Chondrocyte (in vitro differentiated cells): ENCODE measurements at regions not wholly inside any gene's neighbourhood (a gene's known extent, or its start where the extent isn't known, plus 50 kb on each side); places are given as distances from the start of the nearest gene placed in this dataset.

Experiments
- DNase-seq: peaks from one replicate; pipeline ENCODE4 v3.0.0; 2021; ENCODE audit warnings: mixed read lengths, low spot score
- H3K27ac Mint-ChIP-seq: one replicate; pipeline ENCODE4 v1.8.0; 2021; ENCODE audit warnings: mild to moderate bottlenecking, moderate library complexity, mixed read lengths; ENCODE audit not compliant: unreplicated experiment
- H3K27me3 Mint-ChIP-seq: 2 replicates; pipeline ENCODE4 v1.8.0; 2021; ENCODE audit warnings: low read depth, mixed read lengths
- H3K36me3 Mint-ChIP-seq: 2 replicates; pipeline ENCODE4 v1.8.0; 2021; ENCODE audit warnings: low read depth, mixed read lengths
- H3K4me1 Mint-ChIP-seq: 2 replicates; pipeline ENCODE4 v1.8.0; 2021; ENCODE audit warnings: low read depth, mild to moderate bottlenecking, mixed read lengths
- H3K4me3 Mint-ChIP-seq: one replicate; pipeline ENCODE4 v1.8.0; 2021; ENCODE audit warnings: mild to moderate bottlenecking, moderate library complexity, mixed read lengths; ENCODE audit not compliant: unreplicated experiment
- H3K9me3 Mint-ChIP-seq: 2 replicates; pipeline ENCODE4 v1.8.0; 2021; ENCODE audit warnings: low read depth, mixed read lengths
- TF ChIP-seq, protein P1 (sequence below): fragments of 200-600 bp; sonication (generic); IDR thresholded peaks from 2 replicates; pipeline ENCODE4 v1.5.0; 2021; ENCODE audit warnings: antibody characterized with exemption, mild to moderate bottlenecking, moderate library complexity

DNA sequence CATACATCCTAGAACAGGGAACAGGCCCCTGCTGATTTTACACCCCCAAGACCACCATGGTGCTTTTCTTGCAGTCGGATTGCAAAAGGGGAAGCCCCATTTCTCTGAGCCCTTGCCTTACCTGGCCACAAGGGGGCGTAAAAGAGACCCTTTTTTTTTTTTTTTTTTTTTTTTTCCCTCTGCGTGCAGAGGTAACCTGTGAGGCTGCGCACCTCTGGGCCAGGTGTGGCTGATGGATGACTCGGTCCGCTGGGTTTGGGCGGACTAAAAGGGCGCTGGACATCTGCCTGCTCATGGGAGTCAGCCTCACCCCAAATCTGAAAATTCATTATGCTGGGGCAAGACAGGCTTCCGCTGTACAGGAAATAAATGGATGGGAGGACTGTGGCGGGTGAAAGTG is 281.0 kb downstream of the CBLN1 start:
- peaks cover 2% of the 10 kb centered on the region for H3K27me3 Mint-ChIP-seq

DNA sequence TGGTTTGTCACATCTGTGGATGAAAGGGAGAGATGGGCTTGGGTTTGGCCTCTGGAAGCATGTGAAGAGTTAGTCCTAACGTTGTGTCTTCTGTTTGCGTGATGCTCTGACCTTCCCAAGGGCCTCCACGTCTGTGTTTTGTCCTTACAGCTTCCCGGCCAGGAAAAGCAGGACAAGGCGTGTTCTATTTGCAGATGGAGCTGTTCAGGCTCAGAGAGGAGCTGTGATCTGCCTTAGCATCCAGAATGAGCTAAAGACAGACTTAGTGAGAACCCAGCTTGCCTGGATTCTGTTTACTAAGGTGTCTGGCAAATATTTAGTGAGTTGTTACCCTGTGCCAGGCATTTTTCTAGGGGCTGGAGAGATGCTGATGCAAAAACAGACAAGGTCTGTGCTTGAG is 282.1 kb downstream of the CBLN1 start:
- no peak overlapping the region for H3K4me3 Mint-ChIP-seq
- H3K4me1 Mint-ChIP-seq: no peaks in the 10 kb centered on the region
- H3K27me3 Mint-ChIP-seq: peaks cover 2% of the 10 kb centered on the region
- no peak overlapping the region for H3K27ac Mint-ChIP-seq
- TF ChIP-seq, protein P1, sequence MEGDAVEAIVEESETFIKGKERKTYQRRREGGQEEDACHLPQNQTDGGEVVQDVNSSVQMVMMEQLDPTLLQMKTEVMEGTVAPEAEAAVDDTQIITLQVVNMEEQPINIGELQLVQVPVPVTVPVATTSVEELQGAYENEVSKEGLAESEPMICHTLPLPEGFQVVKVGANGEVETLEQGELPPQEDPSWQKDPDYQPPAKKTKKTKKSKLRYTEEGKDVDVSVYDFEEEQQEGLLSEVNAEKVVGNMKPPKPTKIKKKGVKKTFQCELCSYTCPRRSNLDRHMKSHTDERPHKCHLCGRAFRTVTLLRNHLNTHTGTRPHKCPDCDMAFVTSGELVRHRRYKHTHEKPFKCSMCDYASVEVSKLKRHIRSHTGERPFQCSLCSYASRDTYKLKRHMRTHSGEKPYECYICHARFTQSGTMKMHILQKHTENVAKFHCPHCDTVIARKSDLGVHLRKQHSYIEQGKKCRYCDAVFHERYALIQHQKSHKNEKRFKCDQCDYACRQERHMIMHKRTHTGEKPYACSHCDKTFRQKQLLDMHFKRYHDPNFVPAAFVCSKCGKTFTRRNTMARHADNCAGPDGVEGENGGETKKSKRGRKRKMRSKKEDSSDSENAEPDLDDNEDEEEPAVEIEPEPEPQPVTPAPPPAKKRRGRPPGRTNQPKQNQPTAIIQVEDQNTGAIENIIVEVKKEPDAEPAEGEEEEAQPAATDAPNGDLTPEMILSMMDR: no peak
- no peaks in the 10 kb centered on the region for H3K36me3 Mint-ChIP-seq
- H3K9me3 Mint-ChIP-seq: no peaks in the 10 kb centered on the region
- no peak for DNase-seq

More for the DNA sequence above, 281.0 kb downstream of the CBLN1 start:
- Mint-ChIP-seq H3K4me3 (no peak overlapping the region), H3K36me3 (no peaks in the 10 kb centered on the region), H3K9me3 (peaks cover 7% of the 10 kb centered on the region), H3K4me1 (no peaks in the 10 kb centered on the region), H3K27ac (no peak overlapping the region)
- TF ChIP-seq, protein P1: peak; percentile 47
- DNase-seq: no peak

DNA sequence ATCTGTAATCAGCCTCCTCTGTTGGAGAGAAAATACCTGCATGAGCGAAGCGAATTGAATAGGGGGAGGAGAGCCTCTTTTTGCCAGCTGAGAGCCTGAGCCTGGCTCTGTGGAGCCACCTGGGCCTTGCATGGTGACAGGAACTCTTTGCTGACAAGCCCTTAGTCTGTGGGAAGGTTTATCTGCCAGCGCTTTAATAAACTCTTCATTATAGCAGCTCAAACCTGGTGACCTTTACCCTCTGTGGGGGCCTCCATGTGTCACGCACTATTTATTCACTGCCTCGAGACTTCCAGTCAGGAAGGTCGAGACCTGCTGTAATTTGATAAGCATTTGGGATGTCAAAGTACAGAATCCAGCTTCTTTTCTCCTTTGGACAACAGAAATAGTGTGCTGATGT is 282.6 kb downstream of the CBLN1 start:
- Mint-ChIP-seq H3K9me3 (no peaks in the 10 kb centered on the region), H3K27me3 (peaks cover 2% of the 10 kb centered on the region), H3K36me3 (no peaks in the 10 kb centered on the region), H3K4me3 (no peak overlapping the region), H3K27ac (no peak overlapping the region), H3K4me1 (no peaks in the 10 kb centered on the region)
- DNase-seq: no peak
- TF ChIP-seq, protein P1: no peak

DNA sequence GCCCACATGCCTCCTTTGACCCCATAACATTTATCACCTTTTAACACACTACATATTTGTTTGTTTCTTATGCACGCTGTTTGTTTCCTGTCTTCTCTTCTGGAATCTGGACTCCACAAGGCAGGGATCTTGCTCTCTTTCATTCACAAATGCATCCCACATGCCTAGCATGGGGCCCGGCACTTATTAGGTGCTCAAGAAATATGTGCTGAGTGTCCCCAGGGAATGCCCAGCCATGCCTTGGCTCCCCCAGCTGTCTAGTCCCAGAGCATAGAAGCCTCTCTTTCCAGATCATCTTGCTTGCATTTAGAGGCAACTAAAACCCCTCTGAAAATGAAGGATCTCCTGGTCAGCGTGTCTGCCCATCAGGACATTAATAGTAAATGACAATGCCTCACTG is 283.7 kb downstream of the CBLN1 start:
- H3K27ac Mint-ChIP-seq: no peak overlapping the region
- no peaks in the 10 kb centered on the region for H3K9me3 Mint-ChIP-seq
- no peaks in the 10 kb centered on the region for H3K4me1 Mint-ChIP-seq
- no peak for DNase-seq
- no peak overlapping the region for H3K4me3 Mint-ChIP-seq
- peaks cover 2% of the 10 kb centered on the region for H3K27me3 Mint-ChIP-seq
- TF ChIP-seq, protein P1: no peak
- H3K36me3 Mint-ChIP-seq: no peaks in the 10 kb centered on the region

DNA sequence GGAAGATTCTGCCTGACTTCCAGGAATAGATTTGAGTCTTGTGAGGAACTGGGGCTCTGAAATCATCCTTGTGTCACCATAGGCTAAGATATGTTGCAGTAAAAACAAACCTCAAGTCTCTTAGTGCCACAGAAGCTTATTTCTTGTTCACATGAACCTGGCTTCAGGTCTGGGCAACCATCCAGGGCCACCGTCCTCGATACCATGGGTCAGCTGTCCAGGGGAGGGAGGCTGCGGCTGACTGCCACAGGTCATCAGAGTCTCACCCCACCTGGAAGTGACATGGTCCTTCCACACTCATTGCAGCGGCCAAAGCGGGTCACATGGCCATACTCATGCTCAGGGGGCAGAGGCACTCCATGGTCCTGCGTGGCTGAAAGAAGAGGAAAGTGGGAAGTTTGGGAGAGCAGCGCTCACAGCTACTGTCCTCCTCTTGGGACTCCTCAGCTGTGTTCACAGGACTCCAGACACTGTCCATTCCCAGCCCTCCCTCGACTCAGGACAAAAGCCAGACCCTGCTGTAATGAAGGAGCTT is 284.5 kb downstream of the CBLN1 start:
- no peak overlapping the region for H3K27ac Mint-ChIP-seq
- DNase-seq: no peak
- no peaks in the 10 kb centered on the region for H3K36me3 Mint-ChIP-seq
- H3K9me3 Mint-ChIP-seq: no peaks in the 10 kb centered on the region
- H3K4me3 Mint-ChIP-seq: no peak overlapping the region
- no peaks in the 10 kb centered on the region for H3K4me1 Mint-ChIP-seq
- H3K27me3 Mint-ChIP-seq: peaks cover 2% of the 10 kb centered on the region
- TF ChIP-seq, protein P1: no peak
